ELF-1 (cell line): ENCODE measurements at regions not wholly inside any gene's neighbourhood (a gene's known extent, or its start where the extent isn't known, plus 50 kb on each side); places are given as distances from the start of the nearest gene placed in this dataset.

Experiments
- DNase-seq: peaks from one replicate; pipeline ENCODE4 v3.0.0-alpha.2; 2016; ENCODE audit warnings: low read depth, low spot score

DNA sequence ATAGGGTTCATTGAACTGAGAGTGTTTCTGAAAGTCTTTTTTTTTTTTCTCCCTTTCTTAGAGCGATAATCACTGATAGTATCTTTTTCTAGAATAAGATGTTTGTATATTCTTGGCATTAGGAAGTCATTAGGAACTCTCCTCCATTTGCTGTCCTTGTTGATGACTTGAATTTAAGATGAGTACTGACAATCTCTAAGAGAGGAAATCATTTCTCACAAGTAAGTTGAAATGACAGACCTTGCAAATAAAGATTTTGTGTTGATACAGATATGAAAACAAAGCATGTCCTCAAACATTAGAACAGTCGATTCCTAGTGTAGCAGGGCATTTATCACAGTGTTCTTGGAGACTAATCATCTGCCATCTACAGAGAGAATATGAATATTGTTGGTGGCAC, 458.4 kb upstream of the SYT1 start:
- no peak for DNase-seq

DNA sequence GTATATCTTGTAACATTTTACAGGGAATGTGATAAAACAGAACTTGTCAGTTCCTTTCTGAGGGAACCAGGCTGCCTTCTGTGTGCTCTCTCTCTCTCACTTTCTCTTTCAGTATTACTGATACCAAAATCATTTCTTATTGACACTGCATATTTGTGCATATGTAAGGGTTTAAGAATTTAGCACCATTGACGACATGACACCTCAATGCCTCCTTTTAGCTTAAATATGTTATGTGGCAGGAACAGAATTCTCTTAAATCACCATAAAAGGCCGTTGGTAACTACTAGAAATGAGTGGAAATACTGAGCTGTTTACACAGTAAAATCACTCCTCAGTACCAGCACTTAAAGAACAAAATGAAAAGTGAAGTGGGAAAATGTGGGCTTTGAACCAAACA, 457.7 kb upstream of the SYT1 start:
- DNase-seq, result no peak

DNA sequence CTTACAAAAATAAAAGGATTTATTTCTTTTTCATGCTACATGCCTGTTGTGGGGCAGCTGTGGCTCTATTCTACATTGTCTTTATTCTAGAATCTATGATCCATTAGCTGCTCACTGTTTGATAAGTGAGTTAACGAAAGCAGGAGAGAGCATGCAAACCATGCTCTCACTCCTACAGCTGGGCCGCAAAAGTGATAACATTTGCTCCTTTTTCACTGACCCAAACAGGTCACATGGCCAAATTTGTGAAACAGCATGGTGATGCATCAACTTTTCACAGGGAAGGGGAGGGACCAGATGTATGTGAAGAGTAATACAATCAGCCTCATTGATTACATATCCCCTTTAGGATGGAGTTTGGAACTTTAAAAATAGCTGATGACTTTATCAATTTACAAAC, 456.9 kb upstream of the SYT1 start:
- no peak for DNase-seq

DNA sequence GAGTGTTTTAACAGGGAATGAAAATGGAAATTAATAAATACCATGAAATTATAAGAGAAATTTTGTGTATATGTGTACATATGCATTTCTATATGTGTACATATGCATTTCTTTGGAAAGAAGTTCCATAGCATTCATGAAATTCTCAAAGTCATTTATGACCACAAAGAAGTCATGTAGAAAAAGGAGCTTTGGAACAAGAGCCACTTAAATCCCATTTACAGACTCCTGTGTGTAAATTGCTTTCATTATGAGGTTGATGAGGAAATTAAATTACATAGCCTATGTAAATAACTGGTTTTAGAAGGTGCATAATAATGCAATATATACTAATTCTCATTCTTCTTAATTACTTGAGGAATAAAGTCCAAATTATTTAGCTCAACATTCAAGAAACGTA, 450.5 kb upstream of the SYT1 start:
- DNase-seq, result no peak

DNA sequence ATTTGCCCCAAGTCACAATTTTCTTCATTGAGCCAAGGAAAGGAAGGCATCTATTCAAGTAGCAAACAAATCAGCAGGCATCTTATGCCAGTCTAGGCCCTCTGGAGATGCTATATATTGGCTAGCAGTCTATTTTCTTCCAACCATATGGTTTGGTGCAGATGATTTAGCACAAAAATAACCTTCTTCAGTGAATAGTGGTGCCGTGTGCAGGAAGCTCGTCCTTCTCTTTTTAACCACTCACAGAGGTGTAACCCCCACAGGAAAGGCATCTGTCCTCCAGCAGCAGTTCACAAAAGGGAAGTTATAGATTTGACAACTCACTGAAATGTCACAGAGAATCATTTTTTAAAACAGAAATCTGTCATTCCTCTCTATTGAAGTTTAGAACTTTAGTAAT, 445.7 kb upstream of the SYT1 start:
- no peak for DNase-seq

DNA sequence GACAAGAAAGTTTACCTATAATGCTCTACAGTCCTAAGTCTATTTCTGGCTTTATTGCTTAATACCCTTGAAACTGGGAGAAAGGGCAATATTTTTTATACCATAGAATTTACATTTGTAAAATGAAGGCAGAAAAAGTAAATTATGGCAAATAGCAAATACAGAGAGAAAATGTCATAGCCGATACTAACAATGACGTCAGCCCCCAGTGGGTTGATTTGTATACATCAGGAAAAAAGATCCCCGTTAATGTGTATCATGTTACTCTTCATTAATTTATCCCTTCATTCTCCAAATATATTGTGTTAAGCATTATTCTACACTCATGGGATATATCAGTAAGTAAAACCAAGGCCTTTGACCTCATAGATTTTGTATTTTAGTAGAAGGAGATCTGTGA, 445.1 kb upstream of the SYT1 start:
- no peak for DNase-seq

DNA sequence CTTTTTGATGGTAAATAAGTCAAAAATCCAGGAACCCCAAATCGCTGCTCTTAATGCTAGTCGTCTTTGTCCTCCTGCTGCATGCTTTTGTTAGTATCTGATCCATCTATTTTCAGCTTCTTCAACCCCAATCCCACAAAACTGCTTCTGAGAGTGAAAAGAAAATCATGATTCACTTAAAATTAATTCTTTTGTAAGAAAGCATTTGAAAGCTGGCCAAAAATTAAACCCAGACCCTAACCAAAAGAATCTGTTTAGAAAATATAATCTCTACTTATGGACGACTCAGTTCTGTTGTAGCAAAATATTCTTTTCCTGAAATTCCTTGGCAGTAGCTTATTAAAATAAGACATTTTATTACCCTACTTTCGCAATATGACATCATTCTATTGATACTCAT, 443.6 kb upstream of the SYT1 start:
- no peak for DNase-seq

DNA sequence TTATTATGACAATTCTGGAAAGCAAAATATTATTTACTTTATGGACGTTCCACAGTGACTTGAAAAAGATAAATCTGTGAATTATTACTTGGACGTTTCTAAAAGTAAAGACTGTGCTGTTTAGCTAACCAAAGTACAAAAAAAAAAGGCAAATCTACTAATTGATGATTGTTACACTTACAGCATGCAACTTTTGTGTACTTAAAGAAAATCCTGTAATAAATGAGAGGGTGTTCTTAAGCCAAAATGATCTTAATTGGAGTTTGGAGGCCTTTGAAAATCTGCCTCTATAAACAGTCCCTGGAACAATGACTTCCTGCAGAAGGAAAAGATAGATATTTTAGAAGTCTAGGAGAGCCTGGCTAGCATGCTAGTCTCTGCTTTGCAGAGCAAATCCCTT, 434.0 kb upstream of the SYT1 start:
- DNase-seq, result no peak

DNA sequence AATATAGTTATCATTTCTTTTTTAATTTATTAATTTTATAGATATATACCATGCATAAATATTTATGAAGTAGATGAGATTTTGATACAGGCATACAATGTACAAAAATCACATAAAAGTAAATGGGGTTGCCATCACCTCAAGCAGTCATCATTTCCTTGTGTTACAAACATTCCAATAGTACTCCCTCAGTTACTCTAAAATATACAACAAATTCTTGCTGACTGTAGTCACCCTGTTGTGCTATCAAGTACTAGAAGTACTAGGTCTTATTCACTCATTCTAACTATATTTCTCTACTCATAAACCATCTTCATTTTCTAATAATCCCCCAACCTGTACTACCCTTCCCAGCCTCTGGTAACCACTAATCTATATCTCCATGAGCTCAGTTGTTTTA, 432.6 kb upstream of the SYT1 start:
- DNase-seq, result no peak

DNA sequence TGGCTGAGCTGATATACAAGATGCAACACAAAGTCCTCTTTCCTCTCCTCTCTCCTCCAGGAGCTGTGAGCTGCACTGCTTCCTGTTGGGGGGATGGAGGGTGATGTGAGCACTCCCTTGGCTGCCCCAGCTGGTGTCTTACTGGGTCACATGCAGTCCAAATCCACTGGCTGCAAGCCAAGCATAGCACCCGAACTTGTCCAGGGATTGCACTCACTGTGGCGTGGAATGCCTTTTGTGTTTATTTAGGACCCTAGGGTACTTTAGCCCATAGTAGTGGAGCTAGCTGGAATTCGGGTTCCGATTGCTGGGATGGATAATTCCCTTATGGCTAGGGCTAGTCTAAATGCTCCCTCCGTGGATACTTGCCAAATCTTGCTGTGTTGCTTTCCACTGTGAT, 424.9 kb upstream of the SYT1 start:
- no peak for DNase-seq

DNA sequence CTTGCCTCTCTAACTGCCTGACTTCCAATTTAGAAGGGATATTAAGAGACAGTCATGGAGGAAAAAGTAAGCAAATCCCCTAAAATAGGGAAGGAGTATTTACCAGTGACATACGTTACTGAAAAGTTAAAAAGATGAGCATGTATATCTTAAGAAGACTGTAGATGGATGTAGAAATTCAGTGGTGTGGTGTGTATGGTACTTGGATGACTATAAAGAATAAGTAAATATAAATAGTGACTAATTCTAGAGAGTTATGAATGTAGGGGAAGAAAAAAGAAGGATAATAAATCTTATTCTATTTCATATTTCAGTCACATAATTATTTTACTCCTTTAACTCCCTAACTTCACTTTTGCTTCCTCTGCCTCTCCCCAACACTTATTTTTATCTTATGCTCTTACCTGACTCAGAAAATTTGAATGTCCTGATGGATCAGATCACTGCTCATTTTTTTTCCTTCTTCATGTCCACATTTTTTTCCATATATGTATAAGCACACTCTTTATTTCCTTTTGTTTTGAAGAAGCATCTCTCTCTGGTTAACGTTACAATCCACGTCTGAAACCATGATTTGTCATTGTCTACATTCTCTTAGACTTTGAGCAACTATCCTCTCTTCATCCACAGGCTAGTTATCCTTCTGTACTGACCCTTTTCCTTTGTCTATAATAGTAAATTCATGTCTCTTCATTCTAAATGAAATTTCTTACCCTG, 422.7 kb upstream of the SYT1 start:
- DNase-seq, result no peak

DNA sequence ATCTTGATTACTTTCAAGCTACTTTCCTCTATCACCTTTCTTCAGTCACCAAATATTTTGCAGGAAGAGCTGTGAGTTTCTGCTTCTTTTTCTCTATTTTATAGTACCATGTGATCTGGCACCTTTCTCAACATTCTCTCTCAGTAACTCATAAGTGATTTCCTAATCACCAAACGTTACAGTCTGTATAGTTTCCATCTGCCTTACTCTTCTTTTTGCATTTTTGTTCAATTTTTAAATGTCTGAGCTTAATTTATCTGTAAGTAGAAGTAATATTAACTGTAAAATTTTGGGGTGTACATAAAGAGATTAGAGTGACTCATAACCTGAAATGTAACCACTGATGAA, 422.1 kb upstream of the SYT1 start:
- no peak for DNase-seq

DNA sequence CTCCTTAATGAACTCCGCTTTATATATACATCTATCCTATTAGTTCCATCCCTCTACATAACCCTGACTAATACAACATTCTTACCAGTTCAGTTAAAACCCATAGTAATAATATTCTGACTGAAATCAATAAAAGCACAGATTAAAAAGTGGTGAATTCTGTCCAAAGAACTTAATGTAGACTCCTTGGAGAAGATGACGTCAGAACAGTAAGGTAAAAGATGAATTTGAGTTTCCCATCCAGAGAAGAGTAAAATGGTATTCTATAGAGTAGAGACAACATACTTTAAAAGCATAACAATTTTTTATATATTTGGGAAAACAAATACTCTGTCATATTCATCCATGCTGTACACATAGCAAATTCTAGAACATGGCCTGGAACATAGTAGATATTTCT, 418.0 kb upstream of the SYT1 start:
- no peak for DNase-seq

DNA sequence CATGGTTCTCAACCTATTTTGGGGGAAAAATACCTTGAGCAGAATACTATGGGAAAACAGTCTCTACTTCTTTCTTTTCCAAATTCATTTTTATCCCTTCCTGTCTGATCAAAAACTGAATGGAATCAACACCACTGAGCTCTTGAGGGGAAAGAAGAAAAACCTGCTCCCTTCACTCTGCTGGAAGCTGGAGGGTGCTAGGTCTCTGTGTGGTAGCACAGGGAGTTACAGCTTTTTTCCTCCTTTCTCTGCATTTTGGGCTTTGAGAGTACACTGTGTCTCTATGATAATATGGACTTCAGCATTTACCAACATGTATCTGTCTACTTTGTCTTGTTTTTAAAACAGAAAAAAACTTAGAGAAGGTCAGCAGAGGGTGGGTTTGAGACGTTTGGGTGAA, 417.2 kb upstream of the SYT1 start:
- DNase-seq, result no peak

DNA sequence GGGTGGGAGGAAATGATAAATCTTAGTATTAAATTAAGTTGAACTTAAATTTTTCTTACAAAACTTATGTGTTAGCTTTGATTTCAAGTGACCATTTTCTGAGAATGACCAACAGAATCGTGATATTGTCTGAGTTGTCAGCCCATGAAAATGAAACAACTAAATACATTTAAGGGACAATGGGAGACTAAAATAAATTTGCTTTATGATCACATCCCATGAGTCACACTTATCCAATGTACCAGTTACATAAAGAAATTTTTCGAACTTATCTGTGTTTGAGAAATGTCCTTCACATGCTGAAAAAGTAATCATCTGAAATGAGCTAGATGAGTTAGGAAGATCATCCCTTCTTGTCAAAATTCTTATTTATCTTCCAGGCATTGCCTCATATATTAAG, 415.9 kb upstream of the SYT1 start:
- DNase-seq, result no peak

DNA sequence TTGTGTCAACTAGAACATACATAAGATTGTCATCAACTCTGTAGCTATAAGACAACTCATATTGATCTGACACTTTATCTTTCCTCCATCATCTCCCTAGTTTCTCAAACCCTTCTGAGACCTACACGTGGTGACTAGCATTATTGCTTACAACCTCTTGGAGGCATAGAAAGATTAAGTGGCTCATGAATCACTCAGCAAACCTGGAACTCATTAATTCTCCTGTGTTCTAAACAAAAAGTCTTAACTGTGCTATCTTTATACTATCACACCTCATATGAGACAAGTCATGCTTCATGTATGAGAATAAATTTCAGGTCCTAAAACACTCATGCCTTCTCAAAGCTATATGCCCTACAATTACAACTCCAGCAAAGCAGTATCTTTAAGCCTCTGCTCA, 408.6 kb upstream of the SYT1 start:
- DNase-seq, result no peak

DNA sequence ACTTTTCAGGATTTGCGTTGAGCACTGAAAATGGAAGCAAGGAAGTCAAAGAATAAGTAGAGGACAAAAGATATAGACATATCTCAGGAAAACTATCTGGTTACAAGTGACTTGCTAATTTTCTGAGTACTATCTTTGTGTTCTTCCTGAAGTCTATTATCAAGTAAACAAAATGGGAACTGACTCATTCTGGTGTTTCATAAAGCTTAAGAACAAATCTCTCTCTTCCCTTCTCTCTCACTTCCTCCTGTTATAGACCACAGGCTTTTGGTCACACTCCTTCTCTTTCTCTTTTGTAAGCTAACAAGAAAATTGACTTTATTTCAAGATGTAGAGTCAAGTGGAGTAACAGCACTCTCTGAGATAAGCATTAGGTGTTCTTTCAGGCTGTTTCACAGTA, 406.6 kb upstream of the SYT1 start:
- DNase-seq, result no peak

DNA sequence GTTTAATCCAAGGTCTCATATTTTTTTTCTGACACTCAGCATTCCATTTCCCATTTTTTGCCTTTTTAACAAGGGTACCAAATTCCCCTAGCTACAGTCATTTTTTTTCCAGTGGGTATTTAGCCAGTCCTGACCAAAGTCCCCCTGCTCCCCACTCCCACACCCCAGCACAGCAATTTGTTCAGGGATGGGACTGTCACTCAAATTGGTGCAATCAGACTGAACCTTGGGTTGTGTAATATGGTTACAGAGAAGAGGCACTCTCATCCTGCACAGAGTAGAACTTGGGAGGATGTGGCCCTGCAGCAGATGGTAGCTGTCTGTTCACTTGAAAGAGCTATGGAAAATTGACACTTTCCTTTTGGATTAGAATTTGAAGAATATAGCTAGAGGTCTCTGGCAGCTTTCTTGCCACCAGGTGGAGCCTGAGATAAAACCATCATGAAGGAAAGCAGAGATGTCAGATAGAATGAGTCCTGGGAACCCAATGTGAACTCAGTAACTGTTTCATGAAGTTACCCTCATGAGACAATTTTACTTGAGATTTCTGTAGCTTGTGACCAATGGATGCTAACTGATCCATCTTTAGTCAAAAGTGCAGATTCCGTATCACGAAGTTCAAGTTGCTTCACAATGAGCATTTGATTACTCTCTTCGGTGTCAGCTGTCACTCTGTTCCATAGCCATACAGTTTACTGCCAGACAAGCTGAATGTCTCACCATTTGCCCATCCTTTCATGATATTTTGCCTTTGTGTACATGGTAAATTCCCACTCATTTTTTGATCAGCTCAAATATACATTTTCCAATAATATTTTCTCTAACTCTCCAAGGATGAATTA, 394.0 kb upstream of the SYT1 start:
- DNase-seq, result peak; percentile 22

DNA sequence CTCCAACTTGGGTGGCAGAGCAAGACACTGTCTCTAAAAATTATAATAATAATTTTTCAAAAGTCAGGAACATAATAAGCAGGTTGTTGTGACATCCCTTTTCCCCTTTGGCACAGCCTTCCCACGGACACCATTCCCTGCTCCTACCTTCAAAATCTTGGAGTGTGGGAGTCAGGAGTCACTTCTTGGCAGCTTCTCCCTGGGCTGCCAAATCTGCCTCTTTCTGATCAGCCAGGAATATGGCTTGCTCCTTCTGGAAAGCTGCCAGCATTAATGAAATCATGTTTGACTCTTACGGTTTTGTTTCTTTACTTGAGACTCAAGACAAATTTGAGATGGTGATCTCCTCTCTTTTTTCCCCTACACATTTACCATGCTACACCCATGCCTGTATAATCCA, 391.4 kb upstream of the SYT1 start:
- no peak for DNase-seq

DNA sequence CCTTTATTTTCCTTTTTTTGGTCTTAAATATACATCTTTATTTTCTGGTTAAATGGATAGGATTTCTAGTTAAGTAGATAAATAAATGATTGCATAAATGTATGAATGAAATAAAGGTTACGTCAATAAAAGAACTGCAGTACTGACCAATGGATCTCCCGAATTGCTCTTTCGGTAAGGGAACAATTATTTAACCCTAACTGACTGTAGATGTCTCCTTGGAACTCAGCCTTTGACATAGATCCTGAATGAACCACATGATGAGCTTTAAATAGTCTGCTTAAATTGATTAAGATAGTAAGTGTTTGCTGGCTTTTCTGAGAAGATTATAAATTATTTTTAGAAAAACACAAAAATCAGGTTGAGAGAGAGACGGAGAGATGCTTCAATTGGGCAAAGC, 391.0 kb upstream of the SYT1 start:
- no peak for DNase-seq

DNA sequence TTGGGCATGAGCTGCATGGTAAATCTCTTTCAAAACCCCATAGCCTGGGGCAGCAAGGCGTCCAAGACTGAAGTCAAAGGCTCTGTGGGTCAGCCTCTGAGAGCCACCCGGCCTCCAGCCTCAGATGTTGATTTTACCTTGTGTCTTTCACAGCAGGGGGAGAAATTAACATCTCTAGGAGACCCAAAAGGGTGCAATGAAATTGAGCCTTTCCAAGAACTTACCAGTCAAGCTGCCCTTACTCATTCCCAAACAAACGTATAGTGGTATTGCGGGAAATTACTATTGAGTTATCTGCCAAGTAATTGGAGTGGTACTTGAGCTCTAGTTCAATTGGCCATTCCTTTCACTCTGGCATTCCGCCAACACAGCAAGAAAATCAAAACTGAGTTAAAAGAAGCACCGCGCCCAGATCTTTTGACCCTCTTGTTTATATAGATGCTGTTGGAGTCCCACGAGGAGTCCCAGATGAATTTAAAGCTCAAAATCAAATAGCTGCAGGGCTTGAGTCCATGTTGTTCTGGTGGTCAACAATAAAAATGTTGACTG, 380.7 kb upstream of the SYT1 start:
- DNase-seq, result peak; percentile 32

DNA sequence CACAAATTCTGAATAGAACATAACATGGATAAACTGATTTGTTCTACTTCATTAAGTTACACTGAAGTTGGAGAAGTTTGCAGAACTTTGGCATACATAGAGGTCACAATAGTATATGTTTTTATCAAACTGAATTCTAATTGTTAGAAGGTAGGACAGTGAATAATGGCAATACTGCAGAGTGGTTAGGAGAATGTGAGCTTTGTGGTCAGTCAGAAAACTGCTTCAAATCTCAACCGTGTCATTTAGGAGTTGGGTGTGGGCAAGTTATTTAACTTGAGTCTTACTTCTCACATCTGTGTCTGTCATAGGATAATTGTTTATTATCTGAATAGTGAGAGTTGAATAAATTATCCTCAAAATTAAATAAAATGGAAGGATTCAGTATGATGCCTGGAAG, 374.6 kb upstream of the SYT1 start:
- no peak for DNase-seq

DNA sequence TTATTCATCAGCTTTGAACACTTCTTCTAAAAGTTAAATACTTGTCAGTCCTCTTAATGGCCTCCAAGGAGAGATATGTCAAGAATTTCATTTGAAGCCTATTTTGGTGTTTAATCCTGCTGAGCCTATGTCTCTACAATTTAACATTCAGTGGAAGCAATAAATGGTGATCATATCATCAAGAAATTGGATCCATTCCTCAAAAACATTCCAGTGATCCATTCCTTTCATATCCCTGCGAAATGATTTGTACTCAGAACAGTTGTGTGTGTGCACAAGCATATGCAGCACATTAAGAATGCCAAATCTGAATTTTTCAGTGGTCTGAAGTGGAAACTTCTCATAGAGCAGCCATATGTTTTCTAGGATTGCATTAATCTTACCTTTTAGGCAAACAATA, 373.7 kb upstream of the SYT1 start:
- no peak for DNase-seq
